Tibial artery (tissue), 4 donors: ENCODE measurements at regions not wholly inside any gene's neighbourhood (a gene's known extent, or its start where the extent isn't known, plus 50 kb on each side); places are given as distances from the start of the nearest gene placed in this dataset.

ENCODE experiments used
- DNase-seq, 2 donors: peaks; one replicate each; pipeline ENCODE4 v3.0.0-alpha.2; 2019
- H3K27ac ChIP-seq, 2 donors: fragments of 200-600 bp; sonication (generic) in 1 of 2; 1 replicate in 1 of 2; 2 replicates in 1 of 2; pipeline ENCODE4 v1.5.1; 2018 to 2019; ENCODE audit warnings: mild to moderate bottlenecking in 1 of 2
- H3K27me3 ChIP-seq, 2 donors: fragments of 200-600 bp; sonication (generic) in 1 of 2; one replicate each; pipeline versions ENCODE4 v1.5.1 to v1.6.0; 2016 to 2019
- H3K36me3 ChIP-seq, 3 donors: fragments of 200-600 bp; sonication (generic) in 2 of 3; one replicate each; pipeline ENCODE4 v1.5.1; 2016 to 2019; ENCODE audit warnings: mild to moderate bottlenecking in 2 of 3
- H3K4me1 ChIP-seq, 4 donors: fragments of 200-600 bp; sonication (generic) in 2 of 4; 1 replicate in 3 of 4; 2 replicates in 1 of 4; pipeline ENCODE4 v1.5.1; 2016 to 2019
- H3K4me3 ChIP-seq, 2 donors: fragments of 200-600 bp; sonication (generic) in 1 of 2; 1 replicate in 1 of 2; 2 replicates in 1 of 2; pipeline ENCODE4 v1.5.1; 2018 to 2019; ENCODE audit warnings: mild to moderate bottlenecking in 2 of 2
- H3K9me3 ChIP-seq, 3 donors: fragments of 200-600 bp; sonication (generic) in 1 of 3; one replicate each; pipeline ENCODE4 v1.5.1; 2016 to 2019
- CTCF ChIP-seq, 2 experiments: fragments of 200-600 bp in 1 of 2; fragments of 450-650 bp in 1 of 2; IDR thresholded peaks; one replicate each; pipeline ENCODE4 v1.5.1; 2017 to 2019; ENCODE audit warnings: antibody characterized with exemption in 2 of 2, mild to moderate bottlenecking in 1 of 2, moderate library complexity in 1 of 2
- intact Hi-C: fragments of 100-400 bp; cut with DNase I; formaldehyde crosslinking; loops from one replicate; pipeline ENCODE4 v1.15.0; 2023; ENCODE audit warnings: low total_unique reads

GRCh38 chr11:92702037-92702804, 267.2 kb upstream of the MTNR1B start:
- H3K4me1 ChIP-seq = peaks cover 0 to 26% (median 10%) of the 10 kb centered on the region in 4 donors
- H3K27ac ChIP-seq = no peak overlapping the region
- no peaks in the 10 kb centered on the region for H3K36me3 ChIP-seq
- intact Hi-C loops = no loop called here
- no peak for DNase-seq
- no peak overlapping the region for H3K4me3 ChIP-seq
- no peak for TF ChIP-seq CTCF (IDR thresholded peaks at IDR 0.05)
- no peaks in the 10 kb centered on the region for H3K27me3 ChIP-seq
- H3K9me3 ChIP-seq = no peaks in the 10 kb centered on the region

- Histone ChIP-seq H3K9me3 (no peaks in the 10 kb centered on the region), H3K27me3 (no peaks in the 10 kb centered on the region), H3K36me3 (no peaks in the 10 kb centered on the region), H3K27ac (no peak overlapping the region), H3K4me3 (no peak overlapping the region), H3K4me1 (peaks cover 0 to 33% (median 17%) of the 10 kb centered on the region in 4 donors)
- no peak for DNase-seq
- no peak for TF ChIP-seq CTCF (IDR thresholded peaks at IDR 0.05)
- intact Hi-C loops = no loop called here
These were observed 266.5 kb upstream of the MTNR1B start for GRCh38 chr11:92702805-92703448.

GRCh38 chr11:92703449-92703830, 266.0 kb upstream of the MTNR1B start:
- H3K36me3 ChIP-seq = no peaks in the 10 kb centered on the region
- no peak overlapping the region for H3K4me3 ChIP-seq
- intact Hi-C loops = no loop called here
- no peak for TF ChIP-seq CTCF (IDR thresholded peaks at IDR 0.05)
- peaks cover 0 to 37% (median 19%) of the 10 kb centered on the region in 4 donors for H3K4me1 ChIP-seq
- DNase-seq = no peak
- no peak overlapping the region for H3K27ac ChIP-seq
- H3K9me3 ChIP-seq = no peaks in the 10 kb centered on the region
- no peaks in the 10 kb centered on the region for H3K27me3 ChIP-seq

- DNase-seq = no peak
- intact Hi-C loops = no loop called here
- no peak for TF ChIP-seq CTCF (IDR thresholded peaks at IDR 0.05)
These were observed 262.3 kb upstream of the MTNR1B start for GRCh38 chr11:92707173-92707619.

GRCh38 chr11:92707665-92708064, 261.8 kb upstream of the MTNR1B start:
- Histone ChIP-seq H3K27ac (peak overlapping the region; percentile 48 to 62), H3K27me3 (no peaks in the 10 kb centered on the region), H3K4me3 (no peak overlapping the region), H3K4me1 (peaks cover 0 to 48% (median 24%) of the 10 kb centered on the region in 4 donors), H3K36me3 (no peaks in the 10 kb centered on the region), H3K9me3 (no peaks in the 10 kb centered on the region)
- DNase-seq = no peak
- no peak for TF ChIP-seq CTCF (IDR thresholded peaks at IDR 0.05)
- intact Hi-C loops = no loop called here

More at GRCh38 chr11:92707173-92707619, 262.3 kb upstream of the MTNR1B start:
- H3K9me3 ChIP-seq = no peaks in the 10 kb centered on the region
- H3K36me3 ChIP-seq = no peaks in the 10 kb centered on the region
- no peaks in the 10 kb centered on the region for H3K27me3 ChIP-seq
- no peak overlapping the region for H3K4me3 ChIP-seq
- peak overlapping the region; percentile 48 to 62 for H3K27ac ChIP-seq
- H3K4me1 ChIP-seq = peaks cover 0 to 48% (median 21%) of the 10 kb centered on the region in 4 donors
